H9 (cell line): ENCODE measurements at regions not wholly inside any gene's neighbourhood (a gene's known extent, or its start where the extent isn't known, plus 50 kb on each side); places are given as distances from the start of the nearest gene placed in this dataset.

Experiments
- DNase-seq: peaks from one replicate; pipeline ENCODE4 v3.0.0-alpha.2; 2017
- H2AFZ ChIP-seq: one replicate; pipeline ENCODE4 v1.6.1; 2013; ENCODE audit warnings: mild to moderate bottlenecking, low read length, control low read depth, moderate library complexity
- H2AK5ac ChIP-seq: 2 replicates; pipeline ENCODE4 v1.6.1; 2013; ENCODE audit warnings: low read length, control low read depth, mixed read lengths; ENCODE audit not compliant: insufficient read length
- H2BK120ac ChIP-seq: one replicate; pipeline ENCODE4 v1.6.1; 2013; ENCODE audit warnings: low read depth, mild to moderate bottlenecking, low read length, control low read depth, inconsistent platforms; ENCODE audit not compliant: poor library complexity, severe bottlenecking
- H2BK12ac ChIP-seq: 2 replicates; pipeline ENCODE4 v1.6.1; 2013; ENCODE audit warnings: low read length, control low read depth, mixed read lengths, low read depth; ENCODE audit not compliant: insufficient read length
- H2BK15ac ChIP-seq: 2 replicates; pipeline ENCODE4 v1.6.1; 2013; ENCODE audit warnings: low read depth, low read length, control low read depth
- H2BK20ac ChIP-seq: one replicate; pipeline ENCODE4 v1.6.1; 2013; ENCODE audit warnings: low read depth, mild to moderate bottlenecking, low read length, control low read depth, inconsistent platforms; ENCODE audit not compliant: poor library complexity, severe bottlenecking
- H2BK5ac ChIP-seq: 2 replicates; pipeline ENCODE4 v1.6.1; 2013; ENCODE audit warnings: low read length, control low read depth, mixed read lengths; ENCODE audit not compliant: insufficient read length
- H3K14ac ChIP-seq: 2 replicates; pipeline ENCODE4 v1.6.1; 2013; ENCODE audit warnings: low read length, control low read depth; ENCODE audit not compliant: insufficient read depth
- H3K18ac ChIP-seq: 2 replicates; pipeline ENCODE4 v1.6.1; 2013; ENCODE audit warnings: low read depth, mild to moderate bottlenecking, mixed read lengths, low read length, control low read depth; ENCODE audit not compliant: insufficient read length
- H3K23ac ChIP-seq: 2 replicates; pipeline ENCODE4 v1.6.1; 2013; ENCODE audit warnings: low read length, control low read depth, mixed read lengths, low read depth; ENCODE audit not compliant: insufficient read length
- H3K23me2 ChIP-seq: 2 replicates; pipeline ENCODE4 v1.6.1; 2013; ENCODE audit warnings: low read depth, mild to moderate bottlenecking, mixed read lengths, low read length, control low read depth; ENCODE audit not compliant: insufficient read length, poor library complexity, severe bottlenecking
- H3K27ac ChIP-seq: 2 replicates; pipeline ENCODE4 v1.5.1; 2013; ENCODE audit warnings: low read length, control low read depth, mixed read lengths, low read depth; ENCODE audit not compliant: insufficient read length
- H3K27me3 ChIP-seq: 2 replicates; pipeline ENCODE4 v1.6.1; 2013; ENCODE audit warnings: low read length, control low read depth, inconsistent platforms; ENCODE audit not compliant: insufficient read depth
- H3K4ac ChIP-seq: 2 replicates; pipeline ENCODE4 v1.6.1; 2013; ENCODE audit warnings: low read depth, mild to moderate bottlenecking, control low read depth, inconsistent platforms, low read length, moderate library complexity
- H3K4me1 ChIP-seq: 2 replicates; pipeline ENCODE4 v1.6.1; 2013; ENCODE audit warnings: low read length, control low read depth, inconsistent platforms; ENCODE audit not compliant: insufficient read depth
- H3K4me2 ChIP-seq: 2 replicates; pipeline ENCODE4 v1.6.1; 2013; ENCODE audit warnings: low read length, control low read depth, mixed read lengths; ENCODE audit not compliant: insufficient read length, insufficient read depth
- H3K56ac ChIP-seq: 2 replicates; pipeline ENCODE4 v1.6.1; 2013; ENCODE audit warnings: low read depth, mild to moderate bottlenecking, mixed read lengths, low read length, control low read depth; ENCODE audit not compliant: insufficient read length
- H3K79me1 ChIP-seq: 2 replicates; pipeline ENCODE4 v1.6.1; 2013; ENCODE audit warnings: low read depth, mild to moderate bottlenecking, moderate library complexity, low read length, control low read depth, inconsistent platforms; ENCODE audit not compliant: insufficient read depth, poor library complexity, severe bottlenecking
- H3K79me2 ChIP-seq: 2 replicates; pipeline ENCODE4 v1.6.1; 2013; ENCODE audit warnings: low read length, control low read depth, inconsistent platforms; ENCODE audit not compliant: insufficient read depth
- H3K9ac ChIP-seq: 2 replicates; pipeline ENCODE4 v1.6.1; 2013; ENCODE audit warnings: low read length, control low read depth, mixed read lengths; ENCODE audit not compliant: insufficient read length; ENCODE audit errors: extremely low read depth
- H3K9me3 ChIP-seq: one replicate; pipeline ENCODE4 v1.6.1; 2013; ENCODE audit warnings: low read depth, low read length, inconsistent platforms; ENCODE audit not compliant: control insufficient read depth
- H3T11ph ChIP-seq: one replicate; pipeline ENCODE4 v1.6.1; 2013; ENCODE audit warnings: mild to moderate bottlenecking, low read length, control low read depth, inconsistent platforms
- H4K20me1 ChIP-seq: one replicate; pipeline ENCODE4 v1.6.1; 2013; ENCODE audit not compliant: control insufficient read depth, insufficient read length, insufficient read depth
- H4K5ac ChIP-seq: 2 replicates; pipeline ENCODE4 v1.6.1; 2013; ENCODE audit warnings: low read depth, mild to moderate bottlenecking, mixed read lengths, low read length, control low read depth; ENCODE audit not compliant: insufficient read length
- H4K8ac ChIP-seq: replicated peaks from 2 replicates; pipeline ENCODE4 v1.6.1; 2013; ENCODE audit warnings: low read length, control low read depth, mixed read lengths, low read depth; ENCODE audit not compliant: insufficient read length
- H4K91ac ChIP-seq: 2 replicates; pipeline ENCODE4 v1.6.1; 2013; ENCODE audit warnings: low read depth, mild to moderate bottlenecking, moderate library complexity, mixed read lengths, low read length, control low read depth; ENCODE audit not compliant: insufficient read length
- H3K27ac Mint-ChIP-seq, 3 experiments: 2 replicates in 2 of 3; 3 replicates in 1 of 3; pipeline ENCODE4 v1.8.0; 2020 to 2021; ENCODE audit warnings: mixed read lengths in 3 of 3, mild to moderate bottlenecking in 1 of 3, moderate library complexity in 1 of 3
- H3K27me3 Mint-ChIP-seq: 2 replicates; pipeline ENCODE4 v1.8.0; 2021; ENCODE audit warnings: low read depth, mild to moderate bottlenecking, moderate library complexity, mixed read lengths
- H3K36me3 Mint-ChIP-seq, 3 experiments: 2 replicates in 2 of 3; 3 replicates in 1 of 3; pipeline ENCODE4 v1.8.0; 2020 to 2021; ENCODE audit warnings: low read depth in 3 of 3, mixed read lengths in 3 of 3; ENCODE audit not compliant: insufficient read depth in 1 of 3
- H3K4me1 Mint-ChIP-seq, 2 experiments: 2 replicates each; pipeline ENCODE4 v1.8.0; 2020; ENCODE audit warnings: mixed read lengths in 2 of 2
- H3K4me3 Mint-ChIP-seq, 2 experiments: 2 replicates in 1 of 2; 3 replicates in 1 of 2; pipeline ENCODE4 v1.8.0; 2020 to 2021; ENCODE audit warnings: mild to moderate bottlenecking in 2 of 2, mixed read lengths in 2 of 2, moderate library complexity in 1 of 2
- H3K9me3 Mint-ChIP-seq, 2 experiments: 2 replicates in 1 of 2; 3 replicates in 1 of 2; pipeline ENCODE4 v1.8.0; 2020; ENCODE audit warnings: mild to moderate bottlenecking in 2 of 2, mixed read lengths in 2 of 2, moderate library complexity in 1 of 2
- WGBS: extraction: QIAGEN DNeasy Blood & Tissue Kit; methylation state at CpG from one replicate; pipeline ENCODE4 v1.1.7; 2013; ENCODE audit warnings: missing lambda C conversion rate, low lambda C conversion rate, mixed read lengths; ENCODE audit not compliant: insufficient read length; ENCODE audit errors: extremely low coverage; 5-methylcytosine and 5-hydroxymethylcytosine counted together
- TF ChIP-seq, protein P1 (sequence below): fragments of 200-600 bp; sonication (generic); conservative IDR thresholded peaks from 3 replicates; pipeline ENCODE4 v1.8.0; 2021; ENCODE audit warnings: antibody characterized with exemption, mild to moderate bottlenecking

DNA sequence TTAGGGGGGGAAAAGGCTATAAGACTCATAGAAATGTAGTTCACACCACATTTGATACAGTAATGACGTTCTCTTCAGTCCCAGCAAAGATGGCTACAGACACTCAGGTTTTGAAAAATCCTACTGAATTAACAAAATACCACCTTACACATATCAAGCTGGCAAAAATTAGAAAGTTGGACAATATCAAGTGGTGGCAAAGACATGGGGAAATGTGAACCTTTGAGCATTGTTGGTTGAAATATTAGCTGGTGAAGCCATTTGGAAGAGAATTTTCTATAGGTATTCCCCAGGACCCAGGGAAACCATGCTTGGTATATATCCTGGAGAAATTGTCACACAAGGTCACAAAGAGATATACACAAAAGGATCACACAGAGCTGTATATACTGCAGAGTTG, 163.0 kb downstream of the ADSS2 start:
- H3K14ac ChIP-seq = no peak overlapping the region
- no peaks in the 10 kb centered on the region for H3K23me2 ChIP-seq
- no peak for DNase-seq
- H3K4me1 ChIP-seq = no peaks in the 10 kb centered on the region
- Mint-ChIP-seq H3K9me3 (peaks cover 3 to 4% of the 10 kb centered on the region in 2 experiments; a peak in 2 of 5 replicates), H3K36me3 (peaks cover 0 to 5% (median 0%) of the 10 kb centered on the region in 3 experiments; a peak in 3 of 7 replicates), H3K27me3 (no peaks in the 10 kb centered on the region; the same call in 1 of the 2 replicates), H3K4me3 (no peak overlapping the region), H3K27ac (no peak overlapping the region), H3K4me1 (no peaks in the 10 kb centered on the region)
- H3K4ac ChIP-seq = no peak overlapping the region
- no CpG with 5 or more reads among the region's 1 CpG for WGBS
- no peaks in the 10 kb centered on the region for H4K20me1 ChIP-seq
- no peak overlapping the region for H2BK5ac ChIP-seq
- H2AK5ac ChIP-seq = no peak overlapping the region
- no peaks in the 10 kb centered on the region for H3K27me3 ChIP-seq
- H2BK12ac ChIP-seq = no peak overlapping the region
- no peak overlapping the region for H3K18ac ChIP-seq
- H3K9ac ChIP-seq = no peak overlapping the region
- H3K4me2 ChIP-seq = no peak overlapping the region
- no peak overlapping the region for H2BK120ac ChIP-seq
- no peak overlapping the region for H3K27ac ChIP-seq
- H3K9me3 ChIP-seq = no peaks in the 10 kb centered on the region
- TF ChIP-seq, protein P1, sequence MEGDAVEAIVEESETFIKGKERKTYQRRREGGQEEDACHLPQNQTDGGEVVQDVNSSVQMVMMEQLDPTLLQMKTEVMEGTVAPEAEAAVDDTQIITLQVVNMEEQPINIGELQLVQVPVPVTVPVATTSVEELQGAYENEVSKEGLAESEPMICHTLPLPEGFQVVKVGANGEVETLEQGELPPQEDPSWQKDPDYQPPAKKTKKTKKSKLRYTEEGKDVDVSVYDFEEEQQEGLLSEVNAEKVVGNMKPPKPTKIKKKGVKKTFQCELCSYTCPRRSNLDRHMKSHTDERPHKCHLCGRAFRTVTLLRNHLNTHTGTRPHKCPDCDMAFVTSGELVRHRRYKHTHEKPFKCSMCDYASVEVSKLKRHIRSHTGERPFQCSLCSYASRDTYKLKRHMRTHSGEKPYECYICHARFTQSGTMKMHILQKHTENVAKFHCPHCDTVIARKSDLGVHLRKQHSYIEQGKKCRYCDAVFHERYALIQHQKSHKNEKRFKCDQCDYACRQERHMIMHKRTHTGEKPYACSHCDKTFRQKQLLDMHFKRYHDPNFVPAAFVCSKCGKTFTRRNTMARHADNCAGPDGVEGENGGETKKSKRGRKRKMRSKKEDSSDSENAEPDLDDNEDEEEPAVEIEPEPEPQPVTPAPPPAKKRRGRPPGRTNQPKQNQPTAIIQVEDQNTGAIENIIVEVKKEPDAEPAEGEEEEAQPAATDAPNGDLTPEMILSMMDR = no peak
- H4K5ac ChIP-seq = no peak overlapping the region
- H3K56ac ChIP-seq = no peak overlapping the region
- H3K23ac ChIP-seq = no peak overlapping the region
- no peaks in the 10 kb centered on the region for H3K79me1 ChIP-seq
- H2AFZ ChIP-seq = no peak overlapping the region
- H3K79me2 ChIP-seq = no peaks in the 10 kb centered on the region
- no peak overlapping the region for H4K91ac ChIP-seq
- H3T11ph ChIP-seq = no peak overlapping the region
- no peak overlapping the region for H2BK15ac ChIP-seq
- H4K8ac ChIP-seq = no peak overlapping the region
- H2BK20ac ChIP-seq = no peak overlapping the region
